Suprapubic skin (tissue), 4 donors: ENCODE measurements at regions not wholly inside any gene's neighbourhood (a gene's known extent, or its start where the extent isn't known, plus 50 kb on each side); places are given as distances from the start of the nearest gene placed in this dataset.

Experiments
- DNase-seq, 2 donors: peaks; one replicate each; pipeline ENCODE4 v3.0.0-alpha.2; 2019; ENCODE audit warnings: low spot score in 2 of 2
- H3K27ac ChIP-seq: fragments of 200-600 bp; sonication (generic); one replicate; pipeline ENCODE4 v1.5.1; 2019
- H3K27me3 ChIP-seq: fragments of 200-600 bp; sonication (generic); one replicate; pipeline ENCODE4 v1.5.1; 2019
- H3K36me3 ChIP-seq: fragments of 200-600 bp; sonication (generic); one replicate; pipeline ENCODE4 v1.5.1; 2019
- H3K4me1 ChIP-seq: fragments of 200-600 bp; sonication (generic); one replicate; pipeline ENCODE4 v1.5.1; 2019
- H3K4me3 ChIP-seq: fragments of 200-600 bp; sonication (generic); one replicate; pipeline ENCODE4 v1.5.1; 2019; ENCODE audit warnings: mild to moderate bottlenecking
- H3K9me3 ChIP-seq: fragments of 200-600 bp; sonication (generic); one replicate; pipeline ENCODE4 v1.5.1; 2019
- EP300 ChIP-seq: sonication (generic); formaldehyde crosslinking; IDR thresholded peaks from one replicate; pipeline ENCODE4 v1.6.1; 2017; ENCODE audit warnings: antibody characterized with exemption
- POLR2A ChIP-seq, 2 donors: fragments of 450-650 bp; IDR thresholded peaks; one replicate each; pipeline ENCODE4 v1.6.1; 2017; ENCODE audit warnings: antibody characterized with exemption in 2 of 2, mild to moderate bottlenecking in 2 of 2, moderate library complexity in 2 of 2
- POLR2AphosphoS5 ChIP-seq, 3 donors: sonication (generic); formaldehyde crosslinking; IDR thresholded peaks; one replicate each; pipeline ENCODE4 v1.6.1; 2017; ENCODE audit warnings: antibody characterized with exemption in 3 of 3
- WGBS: methylation state at CpG from one replicate; pipeline ENCODE4 v1.1.5; 2018; 5-methylcytosine and 5-hydroxymethylcytosine counted together
- TF ChIP-seq, protein P1 (sequence below), 2 donors: fragments of 200-600 bp in 1 of 2; fragments of 450-650 bp in 1 of 2; sonication (generic) in 1 of 2; IDR thresholded peaks; one replicate each; pipeline ENCODE4 v1.5.1; 2016 to 2019; ENCODE audit warnings: antibody characterized with exemption in 2 of 2, mild to moderate bottlenecking in 1 of 2, moderate library complexity in 1 of 2

DNA sequence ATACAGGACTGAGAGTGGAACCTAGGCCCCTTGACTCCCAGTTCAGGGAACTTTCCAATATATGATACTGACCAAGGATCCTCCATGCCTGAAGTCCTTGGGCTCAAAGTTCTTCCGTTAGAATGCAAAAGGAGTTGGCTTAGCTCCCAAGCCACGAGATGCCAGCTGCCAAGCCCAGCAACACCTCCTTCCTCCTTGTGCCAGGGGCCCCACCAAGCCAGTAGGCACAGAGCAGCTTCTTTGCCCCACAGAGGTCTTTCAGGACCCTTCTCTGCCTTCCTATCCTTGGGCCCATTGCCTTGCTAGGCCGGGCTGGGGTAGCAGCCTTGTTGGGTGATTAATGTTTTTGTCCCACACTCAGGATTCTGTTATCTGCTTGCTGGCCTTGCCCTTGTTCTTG lies 105.6 kb downstream of the EFNB1 start:
- Histone ChIP-seq H3K36me3 (no peaks in the 10 kb centered on the region), H3K27ac (no peak overlapping the region), H3K4me3 (no peak overlapping the region), H3K4me1 (peaks cover 28% of the 10 kb centered on the region), H3K27me3 (no peaks in the 10 kb centered on the region), H3K9me3 (no peaks in the 10 kb centered on the region)
- 56% methylated on average over 3 of the region's 3 CpGs for WGBS
- TF ChIP-seq, protein P1, sequence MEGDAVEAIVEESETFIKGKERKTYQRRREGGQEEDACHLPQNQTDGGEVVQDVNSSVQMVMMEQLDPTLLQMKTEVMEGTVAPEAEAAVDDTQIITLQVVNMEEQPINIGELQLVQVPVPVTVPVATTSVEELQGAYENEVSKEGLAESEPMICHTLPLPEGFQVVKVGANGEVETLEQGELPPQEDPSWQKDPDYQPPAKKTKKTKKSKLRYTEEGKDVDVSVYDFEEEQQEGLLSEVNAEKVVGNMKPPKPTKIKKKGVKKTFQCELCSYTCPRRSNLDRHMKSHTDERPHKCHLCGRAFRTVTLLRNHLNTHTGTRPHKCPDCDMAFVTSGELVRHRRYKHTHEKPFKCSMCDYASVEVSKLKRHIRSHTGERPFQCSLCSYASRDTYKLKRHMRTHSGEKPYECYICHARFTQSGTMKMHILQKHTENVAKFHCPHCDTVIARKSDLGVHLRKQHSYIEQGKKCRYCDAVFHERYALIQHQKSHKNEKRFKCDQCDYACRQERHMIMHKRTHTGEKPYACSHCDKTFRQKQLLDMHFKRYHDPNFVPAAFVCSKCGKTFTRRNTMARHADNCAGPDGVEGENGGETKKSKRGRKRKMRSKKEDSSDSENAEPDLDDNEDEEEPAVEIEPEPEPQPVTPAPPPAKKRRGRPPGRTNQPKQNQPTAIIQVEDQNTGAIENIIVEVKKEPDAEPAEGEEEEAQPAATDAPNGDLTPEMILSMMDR (IDR thresholded peaks at IDR 0.05): no peak
- TF ChIP-seq POLR2A (IDR thresholded peaks at IDR 0.05) (no peak), POLR2AphosphoS5 (IDR thresholded peaks at IDR 0.05) (no peak), EP300 (no peak)
- peak in 1 of 2 donors; percentile 30 for DNase-seq

DNA sequence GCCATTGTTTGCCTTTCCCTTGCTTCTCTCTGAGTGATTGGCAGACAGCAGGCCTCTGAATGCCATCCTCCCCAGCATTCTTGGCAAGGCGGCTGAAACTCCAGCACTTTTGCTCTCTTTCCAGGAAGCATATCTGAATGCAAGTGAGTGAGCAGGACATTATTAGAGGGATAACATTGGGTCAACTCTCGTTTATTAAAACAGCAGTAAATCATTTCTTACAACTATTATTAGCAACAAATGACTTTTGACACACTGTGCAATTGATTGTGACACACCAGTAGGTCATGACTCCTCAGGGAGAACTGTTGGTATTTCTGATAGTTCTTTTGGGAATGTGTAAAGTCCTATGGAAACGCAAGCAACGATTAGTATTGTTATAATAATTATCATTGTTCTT lies 103.8 kb downstream of the EFNB1 start:
- DNase-seq: peak in 1 of 2 donors; percentile 29
- Histone ChIP-seq H3K27me3 (no peaks in the 10 kb centered on the region), H3K9me3 (no peaks in the 10 kb centered on the region), H3K4me3 (no peak overlapping the region), H3K36me3 (no peaks in the 10 kb centered on the region), H3K4me1 (peaks cover 28% of the 10 kb centered on the region), H3K27ac (no peak overlapping the region)
- TF ChIP-seq POLR2AphosphoS5 (IDR thresholded peaks at IDR 0.05) (no peak), EP300 (no peak), POLR2A (IDR thresholded peaks at IDR 0.05) (no peak)
- TF ChIP-seq, protein P1 (IDR thresholded peaks at IDR 0.05): no peak
- 51% methylated on average over 4 of the region's 4 CpGs for WGBS

DNA sequence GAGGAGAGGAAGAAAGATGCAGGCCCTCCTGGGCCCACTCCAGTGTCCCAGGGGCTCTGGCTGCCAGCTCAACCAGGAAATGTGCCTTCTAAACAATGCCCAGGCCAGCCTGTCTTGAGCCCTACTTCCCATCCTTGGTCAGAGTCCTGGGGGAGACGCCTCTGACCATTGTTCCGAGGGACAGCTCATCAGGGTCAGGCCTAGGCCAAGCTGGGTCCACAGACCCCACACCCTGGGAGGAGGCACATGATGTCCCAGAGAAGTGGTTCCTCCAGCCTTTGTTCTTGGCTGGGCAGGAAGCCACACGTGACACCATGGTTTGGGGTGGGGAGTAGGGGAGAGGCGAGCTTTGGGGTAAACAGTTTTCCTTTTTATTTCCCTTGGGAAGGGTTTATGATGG lies 102.5 kb downstream of the EFNB1 start:
- no peaks in the 10 kb centered on the region for H3K27me3 ChIP-seq
- no peak overlapping the region for H3K27ac ChIP-seq
- peaks cover 26% of the 10 kb centered on the region for H3K4me1 ChIP-seq
- DNase-seq: no peak
- H3K9me3 ChIP-seq: no peaks in the 10 kb centered on the region
- no peak overlapping the region for H3K4me3 ChIP-seq
- H3K36me3 ChIP-seq: no peaks in the 10 kb centered on the region
- WGBS: 77% methylated on average over 4 of the region's 4 CpGs
- TF ChIP-seq, protein P1 (IDR thresholded peaks at IDR 0.05): no peak
- TF ChIP-seq POLR2A (IDR thresholded peaks at IDR 0.05): no peak
- no peak for TF ChIP-seq POLR2AphosphoS5 (IDR thresholded peaks at IDR 0.05)
- TF ChIP-seq EP300: no peak

DNA sequence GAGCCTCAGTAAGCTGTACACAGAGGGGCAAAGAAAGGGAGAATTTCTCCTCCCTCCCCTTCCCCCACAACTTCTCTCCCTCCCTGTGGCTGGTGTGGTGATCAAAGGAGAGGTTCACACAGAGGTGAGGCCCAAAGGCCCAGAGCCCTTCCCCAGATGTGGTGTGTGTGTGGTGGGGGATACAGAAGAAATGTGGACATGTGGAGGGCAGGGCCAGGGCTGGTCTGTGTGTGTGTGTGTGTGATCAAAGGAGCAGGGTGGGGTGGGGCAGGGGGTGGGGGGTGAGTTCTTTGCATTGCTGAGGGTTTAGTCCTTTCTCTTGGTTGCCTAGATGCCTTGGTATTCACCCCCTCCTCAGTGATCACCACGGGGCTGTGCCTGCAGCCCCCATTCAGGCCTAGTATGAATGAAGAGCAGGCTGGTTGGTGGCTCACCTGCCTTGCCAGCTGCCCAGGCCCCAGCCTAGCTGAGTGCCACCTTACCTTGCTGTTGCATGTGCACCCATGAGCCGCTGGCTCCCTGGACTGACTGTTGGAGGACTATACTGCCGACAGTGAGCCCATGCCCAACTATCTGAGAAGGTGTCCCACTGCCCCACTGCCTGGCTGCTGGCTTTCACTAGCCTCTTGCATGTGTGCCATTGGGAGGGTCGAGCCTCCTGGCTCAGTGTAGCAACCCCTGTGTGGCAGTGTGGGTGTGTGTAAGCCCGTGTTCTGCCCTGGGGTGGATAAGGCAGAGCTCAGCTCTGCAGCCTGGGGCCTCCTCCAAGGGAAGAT lies 101.9 kb downstream of the EFNB1 start:
- Histone ChIP-seq H3K9me3 (no peaks in the 10 kb centered on the region), H3K27ac (no peak overlapping the region), H3K4me1 (peaks cover 20% of the 10 kb centered on the region), H3K27me3 (no peaks in the 10 kb centered on the region), H3K36me3 (no peaks in the 10 kb centered on the region), H3K4me3 (no peak overlapping the region)
- no peak for DNase-seq
- TF ChIP-seq, protein P1 (IDR thresholded peaks at IDR 0.05): no peak
- TF ChIP-seq POLR2AphosphoS5 (IDR thresholded peaks at IDR 0.05) (no peak), EP300 (no peak), POLR2A (IDR thresholded peaks at IDR 0.05) (no peak)
- WGBS: 20% methylated on average over 1 of the region's 5 CpGs

DNA sequence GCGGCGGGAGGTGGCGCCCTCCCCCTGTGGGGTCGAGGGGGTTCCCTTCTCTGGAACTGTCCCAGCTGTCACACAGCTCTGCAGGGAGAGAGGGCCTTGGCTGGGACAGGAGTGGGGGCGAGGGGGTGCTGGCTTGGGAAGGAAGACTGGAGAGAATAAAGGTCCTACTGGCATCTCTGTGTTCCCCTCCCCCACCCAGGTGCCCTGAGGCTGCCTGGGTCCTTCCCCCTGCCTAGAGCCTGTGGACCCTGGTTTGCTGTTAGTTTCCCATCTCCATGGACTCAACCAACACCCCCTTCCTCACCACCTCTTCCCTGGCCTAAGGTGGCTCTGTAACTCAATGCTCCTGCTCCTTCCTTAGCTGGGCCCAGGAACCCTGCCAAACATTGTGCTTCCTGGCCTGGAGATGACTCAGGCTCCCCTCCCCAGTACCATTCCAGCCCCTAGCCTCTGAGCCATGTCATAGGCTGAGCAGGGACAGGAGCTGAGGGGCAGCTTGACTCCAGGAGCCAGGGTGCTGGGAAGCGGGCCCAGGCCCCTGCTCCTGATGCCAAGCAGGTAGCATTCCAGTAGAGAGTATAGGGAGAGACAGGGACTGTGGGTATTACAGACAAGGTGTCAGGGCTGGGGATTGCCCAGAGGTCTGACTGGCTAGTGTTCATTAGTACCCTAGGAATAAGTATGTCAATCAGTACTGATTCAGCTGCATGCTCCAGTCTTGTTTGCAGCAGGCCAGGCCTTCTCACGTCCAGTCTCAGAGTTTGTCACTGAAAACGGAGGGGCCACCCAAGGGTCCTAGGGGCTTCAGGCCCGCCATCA lies 100.7 kb downstream of the EFNB1 start:
- peaks cover 17% of the 10 kb centered on the region for H3K4me1 ChIP-seq
- 78% methylated on average over 9 of the region's 9 CpGs for WGBS
- no peak overlapping the region for H3K27ac ChIP-seq
- H3K27me3 ChIP-seq: no peaks in the 10 kb centered on the region
- H3K36me3 ChIP-seq: no peaks in the 10 kb centered on the region
- no peak for DNase-seq
- no peak for TF ChIP-seq POLR2A (IDR thresholded peaks at IDR 0.05)
- TF ChIP-seq POLR2AphosphoS5 (IDR thresholded peaks at IDR 0.05): no peak
- TF ChIP-seq, protein P1 (IDR thresholded peaks at IDR 0.05): no peak
- no peak for TF ChIP-seq EP300
- no peak overlapping the region for H3K4me3 ChIP-seq
- no peaks in the 10 kb centered on the region for H3K9me3 ChIP-seq
